ENCODE measurements at regions not wholly inside any gene's neighbourhood (a gene's known extent, or its start where the extent isn't known, plus 50 kb on each side); places are given as distances from the start of the nearest gene placed in this dataset.

DNA sequence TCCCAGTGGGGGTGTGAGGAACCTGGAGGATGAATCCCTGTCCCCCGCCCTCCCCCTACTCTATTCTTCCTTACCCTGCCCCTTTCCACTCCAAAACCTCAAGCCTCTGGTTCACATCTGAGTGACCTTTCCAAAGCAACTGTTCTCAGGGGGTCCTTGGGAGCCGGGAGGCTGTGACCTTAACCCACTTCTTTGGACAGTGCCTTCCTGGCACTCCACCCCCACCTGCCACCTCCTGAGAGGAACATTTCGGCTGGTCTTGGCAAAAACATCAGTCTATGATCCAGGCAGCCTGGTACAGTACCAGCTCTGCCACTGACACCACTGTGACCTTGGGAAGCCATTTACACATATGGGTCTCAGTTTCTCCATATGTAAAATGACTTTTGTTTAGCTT lies 121.7 kb downstream of the MRPL14 start:
- ChIA-PET CTCF (no interaction called here), POLR2A (no interaction called here)
- Mint-ChIP-seq H3K4me3 (no peak overlapping the region), H3K9me3 (ENCODE audit: insufficient read depth) (no peaks in the 10 kb centered on the region), H3K4me1 (peaks cover 26% of the 10 kb centered on the region), H3K27ac (no peak overlapping the region), H3K27me3 (peaks cover 46% of the 10 kb centered on the region)
- H3K9ac ChIP-seq (ENCODE audit: low read length), result no peak overlapping the region
- DNase-seq, result no peak
- no peak overlapping the region for H2AFZ ChIP-seq (ENCODE audit: insufficient read depth, low read depth, low read length, poor library complexity, severe bottlenecking)
- intact Hi-C loops (cut with micrococcal nuclease), result no loop called here
- H3K4me1 ChIP-seq (ENCODE audit: control insufficient read depth in 2 of 2, insufficient read depth in 2 of 2, low read length in 2 of 2), result peaks cover 23 to 27% of the 10 kb centered on the region in 2 donors
- TF ChIP-seq EZH2 (IDR thresholded peaks at IDR 0.05; ENCODE audit: borderline replicate concordance, insufficient read depth, low read depth, low read length, poor library complexity, severe bottlenecking), result no peak
- TF ChIP-seq, protein P1, sequence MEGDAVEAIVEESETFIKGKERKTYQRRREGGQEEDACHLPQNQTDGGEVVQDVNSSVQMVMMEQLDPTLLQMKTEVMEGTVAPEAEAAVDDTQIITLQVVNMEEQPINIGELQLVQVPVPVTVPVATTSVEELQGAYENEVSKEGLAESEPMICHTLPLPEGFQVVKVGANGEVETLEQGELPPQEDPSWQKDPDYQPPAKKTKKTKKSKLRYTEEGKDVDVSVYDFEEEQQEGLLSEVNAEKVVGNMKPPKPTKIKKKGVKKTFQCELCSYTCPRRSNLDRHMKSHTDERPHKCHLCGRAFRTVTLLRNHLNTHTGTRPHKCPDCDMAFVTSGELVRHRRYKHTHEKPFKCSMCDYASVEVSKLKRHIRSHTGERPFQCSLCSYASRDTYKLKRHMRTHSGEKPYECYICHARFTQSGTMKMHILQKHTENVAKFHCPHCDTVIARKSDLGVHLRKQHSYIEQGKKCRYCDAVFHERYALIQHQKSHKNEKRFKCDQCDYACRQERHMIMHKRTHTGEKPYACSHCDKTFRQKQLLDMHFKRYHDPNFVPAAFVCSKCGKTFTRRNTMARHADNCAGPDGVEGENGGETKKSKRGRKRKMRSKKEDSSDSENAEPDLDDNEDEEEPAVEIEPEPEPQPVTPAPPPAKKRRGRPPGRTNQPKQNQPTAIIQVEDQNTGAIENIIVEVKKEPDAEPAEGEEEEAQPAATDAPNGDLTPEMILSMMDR (IDR thresholded peaks at IDR 0.05), result no peak
- WGBS (ENCODE audit: insufficient coverage), result 78% methylated on average over 2 of the region's 3 CpGs
- no peaks in the 10 kb centered on the region for H4K20me1 ChIP-seq (ENCODE audit: control insufficient read depth, insufficient read depth, low read length, poor library complexity, severe bottlenecking)
- H3K27me3 ChIP-seq (replicated peaks in 1 of 4; ENCODE audit: control extremely low read depth in 1 of 4, control insufficient read depth in 3 of 4, insufficient read depth in 4 of 4, low read length in 3 of 4), result peaks cover 0 to 65% (median 31%) of the 10 kb centered on the region in 4 experiments
- no peaks in the 10 kb centered on the region for H3K36me3 ChIP-seq (replicated peaks in 1 of 2; ENCODE audit: control extremely low read depth in 1 of 2, control insufficient read depth in 1 of 2, extremely low read depth in 1 of 2, insufficient read depth in 2 of 2, low read length in 1 of 2)
- no peaks in the 10 kb centered on the region for H3K79me2 ChIP-seq (ENCODE audit: control insufficient read depth, insufficient read depth, low read length)
- H3K4me3 ChIP-seq (ENCODE audit: control extremely low read depth in 1 of 5, extremely low read depth in 1 of 5, insufficient read depth in 1 of 5, low read depth in 2 of 5, low read length in 4 of 5), result no peak overlapping the region
- H3K4me2 ChIP-seq (replicated peaks; ENCODE audit: low read depth, low read length, poor library complexity, severe bottlenecking), result no peak overlapping the region
- peaks cover 0 to 13% (median 0%) of the 10 kb centered on the region in 3 donors for H3K9me3 ChIP-seq (ENCODE audit: control extremely low read depth in 1 of 3, control insufficient read depth in 2 of 3, insufficient read depth in 1 of 3, low read length in 2 of 3)
- ATAC-seq (ENCODE audit: low read depth), result no peak
- no peak overlapping the region for H3K27ac ChIP-seq (ENCODE audit: low read length in 2 of 2)

DNA sequence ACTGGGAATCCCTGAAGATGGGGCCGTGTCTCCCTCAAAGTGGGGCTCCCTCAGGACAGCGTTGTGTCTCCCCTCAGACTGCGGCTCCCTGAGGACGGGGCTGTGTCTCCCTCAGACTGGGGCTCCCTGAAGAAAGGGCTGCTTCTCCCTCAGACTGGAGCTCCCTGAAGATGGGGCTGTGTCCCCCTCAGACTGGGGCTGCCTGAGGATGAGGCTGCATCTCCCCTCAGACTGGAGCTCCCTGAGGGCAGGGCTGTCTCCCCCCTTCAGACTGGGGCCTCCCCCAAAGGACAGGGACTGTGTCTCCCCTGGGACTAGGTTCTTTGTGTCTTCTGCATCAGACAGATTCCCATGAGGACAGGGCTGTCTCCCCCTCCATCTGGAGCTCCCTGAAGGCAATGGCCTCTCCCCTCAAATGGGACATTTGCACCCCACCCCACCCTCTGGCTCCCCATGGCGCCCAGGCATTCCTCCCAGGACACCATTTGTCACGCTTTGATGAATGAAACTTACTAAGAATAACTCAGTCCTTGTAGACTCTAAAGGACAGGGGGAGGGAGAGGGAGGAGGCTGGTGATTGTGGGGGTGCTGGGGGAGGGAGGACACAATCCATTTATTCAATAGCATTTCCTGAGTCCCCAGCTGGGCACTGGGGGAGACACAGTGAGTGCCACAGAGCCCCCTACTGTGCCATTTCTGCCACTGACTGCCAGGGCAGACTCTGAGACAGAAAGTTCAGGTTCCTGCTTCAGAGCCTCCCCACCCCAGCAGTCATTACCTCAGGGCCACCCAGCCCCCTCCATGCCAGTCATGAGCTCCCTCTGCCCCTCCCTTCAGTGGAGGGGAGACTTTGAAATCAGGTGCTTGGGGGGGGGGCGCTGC lies 122.4 kb downstream of the MRPL14 start:
- H3K27ac Mint-ChIP-seq, result no peak overlapping the region
- peaks cover 44% of the 10 kb centered on the region for H3K27me3 Mint-ChIP-seq
- no peak overlapping the region for H3K4me2 ChIP-seq (replicated peaks; ENCODE audit: low read depth, low read length, poor library complexity, severe bottlenecking)
- H3K9me3 Mint-ChIP-seq (ENCODE audit: insufficient read depth), result no peaks in the 10 kb centered on the region
- H3K9me3 ChIP-seq (ENCODE audit: control extremely low read depth in 1 of 3, control insufficient read depth in 2 of 3, insufficient read depth in 1 of 3, low read length in 2 of 3), result peaks cover 0 to 16% (median 0%) of the 10 kb centered on the region in 3 donors
- peaks cover 23 to 27% of the 10 kb centered on the region in 2 donors for H3K4me1 ChIP-seq (ENCODE audit: control insufficient read depth in 2 of 2, insufficient read depth in 2 of 2, low read length in 2 of 2)
- no peak overlapping the region for H3K9ac ChIP-seq (ENCODE audit: low read length)
- H3K27ac ChIP-seq (ENCODE audit: low read length in 2 of 2), result no peak overlapping the region
- no peak for TF ChIP-seq EZH2 (IDR thresholded peaks at IDR 0.05; ENCODE audit: borderline replicate concordance, insufficient read depth, low read depth, low read length, poor library complexity, severe bottlenecking)
- TF ChIP-seq, protein P1 (IDR thresholded peaks at IDR 0.05), result no peak
- CTCF ChIA-PET, result no interaction called here
- H3K4me1 Mint-ChIP-seq, result peaks cover 30% of the 10 kb centered on the region
- no peak overlapping the region for H3K4me3 Mint-ChIP-seq
- H3K79me2 ChIP-seq (ENCODE audit: control insufficient read depth, insufficient read depth, low read length), result no peaks in the 10 kb centered on the region
- POLR2A ChIA-PET, result no interaction called here
- DNase-seq (no peak), ATAC-seq (ENCODE audit: low read depth) (no peak)
- no peak overlapping the region for H3K4me3 ChIP-seq (ENCODE audit: control extremely low read depth in 1 of 5, extremely low read depth in 1 of 5, insufficient read depth in 1 of 5, low read depth in 2 of 5, low read length in 4 of 5)
- H3K27me3 ChIP-seq (replicated peaks in 1 of 4; ENCODE audit: control extremely low read depth in 1 of 4, control insufficient read depth in 3 of 4, insufficient read depth in 4 of 4, low read length in 3 of 4), result peaks cover 0 to 62% (median 31%) of the 10 kb centered on the region in 4 experiments
- H2AFZ ChIP-seq (ENCODE audit: insufficient read depth, low read depth, low read length, poor library complexity, severe bottlenecking), result no peak overlapping the region
- no peaks in the 10 kb centered on the region for H3K36me3 ChIP-seq (replicated peaks in 1 of 2; ENCODE audit: control extremely low read depth in 1 of 2, control insufficient read depth in 1 of 2, extremely low read depth in 1 of 2, insufficient read depth in 2 of 2, low read length in 1 of 2)
- WGBS (ENCODE audit: insufficient coverage), result 71% methylated on average over 4 of the region's 7 CpGs
- no peaks in the 10 kb centered on the region for H4K20me1 ChIP-seq (ENCODE audit: control insufficient read depth, insufficient read depth, low read length, poor library complexity, severe bottlenecking)
- intact Hi-C loops (cut with micrococcal nuclease), result loop anchor here (5.0 kb wide), 1 partner anchor 67 kb away; no protein-coding TSS in a partner anchor

Data from B cell (primary cell).